ENCODE measurements at regions not wholly inside any gene's neighbourhood (a gene's known extent, or its start where the extent isn't known, plus 50 kb on each side); places are given as distances from the start of the nearest gene placed in this dataset.

GRCh38 chr16:25390761-25391160 is 133.1 kb upstream of the ZKSCAN2 start:
- Histone ChIP-seq H3K4me3 (ENCODE audit: low read depth, low read length) (no peak overlapping the region), H3K27me3 (ENCODE audit: control insufficient read depth, insufficient read depth, low read length) (no peaks in the 10 kb centered on the region), H3K36me3 (ENCODE audit: control insufficient read depth, insufficient read depth, low read length) (no peaks in the 10 kb centered on the region)
- no peak for DNase-seq (ENCODE audit: low read depth)
- TF ChIP-seq, protein P1, sequence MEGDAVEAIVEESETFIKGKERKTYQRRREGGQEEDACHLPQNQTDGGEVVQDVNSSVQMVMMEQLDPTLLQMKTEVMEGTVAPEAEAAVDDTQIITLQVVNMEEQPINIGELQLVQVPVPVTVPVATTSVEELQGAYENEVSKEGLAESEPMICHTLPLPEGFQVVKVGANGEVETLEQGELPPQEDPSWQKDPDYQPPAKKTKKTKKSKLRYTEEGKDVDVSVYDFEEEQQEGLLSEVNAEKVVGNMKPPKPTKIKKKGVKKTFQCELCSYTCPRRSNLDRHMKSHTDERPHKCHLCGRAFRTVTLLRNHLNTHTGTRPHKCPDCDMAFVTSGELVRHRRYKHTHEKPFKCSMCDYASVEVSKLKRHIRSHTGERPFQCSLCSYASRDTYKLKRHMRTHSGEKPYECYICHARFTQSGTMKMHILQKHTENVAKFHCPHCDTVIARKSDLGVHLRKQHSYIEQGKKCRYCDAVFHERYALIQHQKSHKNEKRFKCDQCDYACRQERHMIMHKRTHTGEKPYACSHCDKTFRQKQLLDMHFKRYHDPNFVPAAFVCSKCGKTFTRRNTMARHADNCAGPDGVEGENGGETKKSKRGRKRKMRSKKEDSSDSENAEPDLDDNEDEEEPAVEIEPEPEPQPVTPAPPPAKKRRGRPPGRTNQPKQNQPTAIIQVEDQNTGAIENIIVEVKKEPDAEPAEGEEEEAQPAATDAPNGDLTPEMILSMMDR (IDR thresholded peaks at IDR 0.05; ENCODE audit: insufficient read depth, low read length, severe bottlenecking) = no peak
- FAIRE-seq = no peak

DNA sequence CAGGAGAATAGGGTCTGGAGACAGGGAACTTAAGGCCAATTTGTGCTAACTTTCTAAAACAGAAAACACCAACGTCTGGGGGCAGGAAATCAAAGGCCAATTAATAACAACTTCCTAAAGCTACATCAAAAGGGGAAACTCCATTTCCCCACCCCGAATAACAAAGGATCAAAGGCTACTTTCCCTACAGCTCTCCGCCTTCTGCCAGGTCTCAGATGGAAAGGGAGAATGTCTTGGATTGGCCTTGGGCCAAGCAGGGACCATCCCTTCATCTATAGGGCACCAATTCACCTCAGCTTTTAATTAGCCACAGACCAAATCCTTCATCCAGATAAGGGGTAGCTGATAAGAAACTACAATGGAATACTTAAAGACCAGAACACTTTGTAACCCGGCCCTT is 116.9 kb upstream of the ZKSCAN2 start:
- FAIRE-seq = no peak

DNA sequence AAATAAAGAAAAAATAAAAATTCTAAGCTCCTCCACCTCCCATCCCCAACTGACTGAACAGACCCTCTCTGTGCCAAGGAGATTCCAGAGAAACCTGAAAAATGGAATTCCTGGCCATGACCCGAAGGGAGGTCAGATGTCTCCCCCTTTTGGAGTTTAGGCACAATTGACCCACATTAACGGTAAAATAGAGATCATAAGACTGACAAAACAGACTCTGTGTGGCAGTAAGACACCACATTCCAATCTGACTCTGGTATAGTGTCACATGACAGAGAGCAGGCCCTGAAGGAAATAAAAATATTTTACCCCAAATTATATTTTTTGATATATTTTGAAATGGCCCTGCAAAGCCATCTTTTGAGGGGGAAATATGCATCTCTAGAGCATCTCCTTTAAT is 115.1 kb upstream of the ZKSCAN2 start:
- no peaks in the 10 kb centered on the region for H3K36me3 ChIP-seq (ENCODE audit: control insufficient read depth, insufficient read depth, low read length)
- FAIRE-seq (no peak), DNase-seq (ENCODE audit: low read depth) (no peak)
- H3K27me3 ChIP-seq (ENCODE audit: control insufficient read depth, insufficient read depth, low read length) = no peaks in the 10 kb centered on the region
- no peak overlapping the region for H3K4me3 ChIP-seq (ENCODE audit: low read depth, low read length)
- TF ChIP-seq, protein P1 (IDR thresholded peaks at IDR 0.05; ENCODE audit: insufficient read depth, low read length, severe bottlenecking) = no peak

More for the DNA sequence above, 116.9 kb upstream of the ZKSCAN2 start:
- TF ChIP-seq, protein P1 (IDR thresholded peaks at IDR 0.05; ENCODE audit: insufficient read depth, low read length, severe bottlenecking) = no peak
- H3K4me3 ChIP-seq (ENCODE audit: low read depth, low read length) = no peak overlapping the region
- DNase-seq (ENCODE audit: low read depth) = no peak
- H3K36me3 ChIP-seq (ENCODE audit: control insufficient read depth, insufficient read depth, low read length) = no peaks in the 10 kb centered on the region
- H3K27me3 ChIP-seq (ENCODE audit: control insufficient read depth, insufficient read depth, low read length) = no peaks in the 10 kb centered on the region

DNA sequence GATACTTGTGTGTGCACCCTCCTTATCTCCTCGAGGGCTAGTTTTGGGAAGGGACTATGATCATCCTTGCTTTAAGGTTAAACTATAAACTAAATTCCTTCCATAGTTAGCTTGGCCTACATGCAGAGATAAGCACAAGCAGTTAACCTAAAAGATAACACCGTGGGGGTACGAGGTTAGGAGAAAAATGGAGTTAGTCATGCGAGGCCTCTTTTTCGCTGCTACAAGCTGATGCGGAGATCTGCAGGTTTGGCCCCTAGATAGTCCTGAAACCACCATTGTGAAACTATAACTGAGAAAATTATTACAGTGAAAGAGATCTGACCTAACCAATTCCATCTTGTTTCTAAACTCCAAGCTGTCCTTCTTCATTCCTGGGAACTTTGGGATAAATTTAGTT is 113.7 kb upstream of the ZKSCAN2 start:
- Histone ChIP-seq H3K27me3 (ENCODE audit: control insufficient read depth, insufficient read depth, low read length) (no peaks in the 10 kb centered on the region), H3K36me3 (ENCODE audit: control insufficient read depth, insufficient read depth, low read length) (no peaks in the 10 kb centered on the region), H3K4me3 (ENCODE audit: low read depth, low read length) (no peak overlapping the region)
- DNase-seq (ENCODE audit: low read depth) (no peak), FAIRE-seq (no peak)
- TF ChIP-seq, protein P1 (IDR thresholded peaks at IDR 0.05; ENCODE audit: insufficient read depth, low read length, severe bottlenecking) = no peak

GRCh38 chr16:25370541-25370940 is 112.9 kb upstream of the ZKSCAN2 start:
- Histone ChIP-seq H3K4me3 (ENCODE audit: low read depth, low read length) (no peak overlapping the region), H3K36me3 (ENCODE audit: control insufficient read depth, insufficient read depth, low read length) (no peaks in the 10 kb centered on the region), H3K27me3 (ENCODE audit: control insufficient read depth, insufficient read depth, low read length) (no peaks in the 10 kb centered on the region)
- FAIRE-seq (no peak), DNase-seq (ENCODE audit: low read depth) (no peak)
- TF ChIP-seq, protein P1 (IDR thresholded peaks at IDR 0.05; ENCODE audit: insufficient read depth, low read length, severe bottlenecking) = no peak

GRCh38 chr16:25367773-25368524 is 110.3 kb upstream of the ZKSCAN2 start:
- TF ChIP-seq, protein P1 (IDR thresholded peaks at IDR 0.05; ENCODE audit: insufficient read depth, low read length, severe bottlenecking) = no peak
- Histone ChIP-seq H3K27me3 (ENCODE audit: control insufficient read depth, insufficient read depth, low read length) (no peaks in the 10 kb centered on the region), H3K4me3 (ENCODE audit: low read depth, low read length) (no peak overlapping the region), H3K36me3 (ENCODE audit: control insufficient read depth, insufficient read depth, low read length) (no peaks in the 10 kb centered on the region)
- FAIRE-seq = no peak
- DNase-seq (ENCODE audit: low read depth) = no peak
